Panc1 (cell line): ENCODE measurements at regions not wholly inside any gene's neighbourhood (a gene's known extent, or its start where the extent isn't known, plus 50 kb on each side); places are given as distances from the start of the nearest gene placed in this dataset.

Experiments
- SIN3A ChIP-seq: IDR thresholded peaks from 2 replicates; pipeline ENCODE4 v1.6.1; 2012; ENCODE audit warnings: low read depth, mild to moderate bottlenecking, low read length, moderate library complexity, borderline replicate concordance; ENCODE audit not compliant: insufficient read depth
- TCF7L2 ChIP-seq: IDR thresholded peaks from 2 replicates; pipeline ENCODE4 v1.6.1; 2011; ENCODE audit warnings: mild to moderate bottlenecking, low read depth, low read length, inconsistent platforms
- TF ChIP-seq, protein P1 (sequence below): fragments of 450-650 bp; IDR thresholded peaks from 2 replicates; pipeline ENCODE4 v1.5.1; 2017; ENCODE audit warnings: mild to moderate bottlenecking

- TF ChIP-seq, protein P1, sequence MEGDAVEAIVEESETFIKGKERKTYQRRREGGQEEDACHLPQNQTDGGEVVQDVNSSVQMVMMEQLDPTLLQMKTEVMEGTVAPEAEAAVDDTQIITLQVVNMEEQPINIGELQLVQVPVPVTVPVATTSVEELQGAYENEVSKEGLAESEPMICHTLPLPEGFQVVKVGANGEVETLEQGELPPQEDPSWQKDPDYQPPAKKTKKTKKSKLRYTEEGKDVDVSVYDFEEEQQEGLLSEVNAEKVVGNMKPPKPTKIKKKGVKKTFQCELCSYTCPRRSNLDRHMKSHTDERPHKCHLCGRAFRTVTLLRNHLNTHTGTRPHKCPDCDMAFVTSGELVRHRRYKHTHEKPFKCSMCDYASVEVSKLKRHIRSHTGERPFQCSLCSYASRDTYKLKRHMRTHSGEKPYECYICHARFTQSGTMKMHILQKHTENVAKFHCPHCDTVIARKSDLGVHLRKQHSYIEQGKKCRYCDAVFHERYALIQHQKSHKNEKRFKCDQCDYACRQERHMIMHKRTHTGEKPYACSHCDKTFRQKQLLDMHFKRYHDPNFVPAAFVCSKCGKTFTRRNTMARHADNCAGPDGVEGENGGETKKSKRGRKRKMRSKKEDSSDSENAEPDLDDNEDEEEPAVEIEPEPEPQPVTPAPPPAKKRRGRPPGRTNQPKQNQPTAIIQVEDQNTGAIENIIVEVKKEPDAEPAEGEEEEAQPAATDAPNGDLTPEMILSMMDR = no peak
- TF ChIP-seq SIN3A = no peak
- no peak for TF ChIP-seq TCF7L2
These were observed 77.2 kb upstream of the LDAH start for GRCh38 chr2:20900052-20900636.
